Stomach (tissue), 4 donors: ENCODE measurements at regions not wholly inside any gene's neighbourhood (a gene's known extent, or its start where the extent isn't known, plus 50 kb on each side); places are given as distances from the start of the nearest gene placed in this dataset.
"Not testable (repeated sequence)": the region's sequence is repeated elsewhere in the genome, so short reads cannot be mapped to it uniquely, and the experiment has no call there.

Experiments used
- EP300 ChIP-seq: sonication (generic); formaldehyde crosslinking; IDR thresholded peaks from one replicate; pipeline ENCODE4 v1.6.1; 2017; ENCODE audit warnings: antibody characterized with exemption
- POLR2A ChIP-seq, 4 donors: fragments of 450-650 bp; IDR thresholded peaks; one replicate each; pipeline ENCODE4 v1.6.1; 2016; ENCODE audit warnings: antibody characterized with exemption in 4 of 4, control low read depth in 2 of 4, mild to moderate bottlenecking in 1 of 4, moderate library complexity in 1 of 4
- TF ChIP-seq, protein P1 (sequence below), 7 experiments: fragments of 450-650 bp in 4 of 7; fragments of 200-600 bp in 3 of 7; sonication (generic) in 3 of 7; IDR thresholded peaks; one replicate each; pipeline ENCODE4 v1.5.1; 2016 to 2019; ENCODE audit warnings: antibody characterized with exemption in 7 of 7, control low read depth in 2 of 7, mild to moderate bottlenecking in 1 of 7

DNA sequence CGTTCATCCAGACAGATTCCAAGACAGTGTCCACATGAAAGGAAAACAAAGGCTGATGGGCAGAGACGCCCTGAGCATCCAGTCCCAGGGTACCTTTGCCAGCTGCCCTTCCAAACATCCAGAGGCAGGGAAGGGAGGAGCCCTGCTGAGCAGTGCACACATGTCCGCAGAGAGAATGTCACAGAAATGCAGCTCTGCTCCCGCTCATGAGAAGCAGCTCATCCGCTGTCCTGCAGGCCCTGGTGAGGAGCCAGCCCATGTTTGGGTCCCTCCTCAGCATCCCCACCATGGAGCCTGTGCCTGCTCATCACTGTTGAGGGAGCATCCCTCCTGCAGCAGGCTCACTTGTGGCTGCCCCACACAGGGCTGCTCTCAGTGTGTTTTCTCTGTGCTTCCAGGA is 484.7 kb downstream of the GOLGA6L6 start:
- not testable (repeated sequence) for TF ChIP-seq EP300; POLR2A (IDR thresholded peaks at IDR 0.05)
- TF ChIP-seq, protein P1, sequence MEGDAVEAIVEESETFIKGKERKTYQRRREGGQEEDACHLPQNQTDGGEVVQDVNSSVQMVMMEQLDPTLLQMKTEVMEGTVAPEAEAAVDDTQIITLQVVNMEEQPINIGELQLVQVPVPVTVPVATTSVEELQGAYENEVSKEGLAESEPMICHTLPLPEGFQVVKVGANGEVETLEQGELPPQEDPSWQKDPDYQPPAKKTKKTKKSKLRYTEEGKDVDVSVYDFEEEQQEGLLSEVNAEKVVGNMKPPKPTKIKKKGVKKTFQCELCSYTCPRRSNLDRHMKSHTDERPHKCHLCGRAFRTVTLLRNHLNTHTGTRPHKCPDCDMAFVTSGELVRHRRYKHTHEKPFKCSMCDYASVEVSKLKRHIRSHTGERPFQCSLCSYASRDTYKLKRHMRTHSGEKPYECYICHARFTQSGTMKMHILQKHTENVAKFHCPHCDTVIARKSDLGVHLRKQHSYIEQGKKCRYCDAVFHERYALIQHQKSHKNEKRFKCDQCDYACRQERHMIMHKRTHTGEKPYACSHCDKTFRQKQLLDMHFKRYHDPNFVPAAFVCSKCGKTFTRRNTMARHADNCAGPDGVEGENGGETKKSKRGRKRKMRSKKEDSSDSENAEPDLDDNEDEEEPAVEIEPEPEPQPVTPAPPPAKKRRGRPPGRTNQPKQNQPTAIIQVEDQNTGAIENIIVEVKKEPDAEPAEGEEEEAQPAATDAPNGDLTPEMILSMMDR (IDR thresholded peaks at IDR 0.05), result not testable (repeated sequence)
